HepG2 (cell line): ENCODE measurements at regions not wholly inside any gene's neighbourhood (a gene's known extent, or its start where the extent isn't known, plus 50 kb on each side); places are given as distances from the start of the nearest gene placed in this dataset.

Experiments used
- ATAC-seq: fragments of 200-7000 bp; cut with Tn5 transposase; 3 replicates; pipeline ENCODE4 v1.9.1; 2020; ENCODE audit warnings: mild to moderate bottlenecking, moderate library complexity
- BruUV-seq: library from RNA; stranded (reverse); fragments of 400-500 nt; replicated peaks from 2 replicates; lab custom pipeline; 2021; lab: Mats Ljungman, UMichigan
- CTCF ChIA-PET: fragments of 300-600 bp; formaldehyde crosslinking; extraction: SDS; loops from one replicate; lab custom pipeline; 2021; ENCODE audit warnings: low total read pairs, inconsistent platforms, low intra/inter-chr PET ratio; lab: Yijun Ruan, JAX
- POLR2A ChIA-PET: fragments of 350-600 bp; sonication (Branson Sonifier 250); formaldehyde crosslinking; loops from one replicate; lab custom pipeline; 2020; ENCODE audit warnings: antibody characterized with exemption, inconsistent platforms; lab: Yijun Ruan, JAX
- DNase-seq: peaks from one replicate; pipeline ENCODE4 v3.0.0-alpha.2; 2015; ENCODE audit warnings: low spot score
- FAIRE-seq: peaks from 3 replicates; lab custom pipeline; 2011; peaks lifted over from hg19 to GRCh38; lab: Jason Lieb, UNC
- H2AFZ ChIP-seq: one replicate; pipeline ENCODE4 v1.6.1; 2011; ENCODE audit warnings: low read length, inconsistent platforms
- H3K27ac ChIP-seq: fragments of 300-600 bp; 3 replicates; pipeline ENCODE4 v1.8.0; 2011; ENCODE audit warnings: mixed run types, mild to moderate bottlenecking, mixed read lengths, low read length, inconsistent platforms; ENCODE audit not compliant: insufficient read depth; ENCODE audit errors: extremely low read length
- H3K27me3 ChIP-seq, 2 experiments: fragments of 200-600 bp in 1 of 2; 2 replicates in 1 of 2; 3 replicates in 1 of 2; pipeline versions ENCODE4 v1.6.0 to v1.8.0; 2011; ENCODE audit warnings: low read length in 2 of 2, mild to moderate bottlenecking in 2 of 2, moderate library complexity in 2 of 2, inconsistent platforms in 1 of 2; ENCODE audit not compliant: insufficient read depth in 2 of 2, control insufficient read depth in 1 of 2
- H3K36me3 ChIP-seq, 2 experiments: fragments of 200-600 bp in 1 of 2; replicated peaks in 1 of 2; 2 replicates in 1 of 2; 3 replicates in 1 of 2; pipeline versions ENCODE4 v1.5.1 to v1.8.0; 2011; ENCODE audit warnings: low read length in 2 of 2, inconsistent platforms in 1 of 2; ENCODE audit not compliant: insufficient read depth in 2 of 2, control insufficient read depth in 1 of 2
- H3K4me1 ChIP-seq: 2 replicates; pipeline ENCODE4 v1.5.1; 2012; ENCODE audit warnings: low read length, inconsistent platforms; ENCODE audit not compliant: insufficient read depth
- H3K4me2 ChIP-seq: 2 replicates; pipeline ENCODE4 v1.6.0; 2011; ENCODE audit warnings: low read depth, low read length, inconsistent platforms
- H3K4me3 ChIP-seq, 3 experiments: fragments of 200-600 bp in 1 of 3; sonication (generic), shearing (Covaris generic) in 1 of 3; replicated peaks in 1 of 3; 2 replicates each; pipeline ENCODE4 v1.5.1; 2011 to 2016; ENCODE audit warnings: low read length in 3 of 3, inconsistent platforms in 2 of 3, low read depth in 2 of 3, mild to moderate bottlenecking in 2 of 3, control low read depth in 1 of 3, mixed read lengths in 1 of 3; ENCODE audit not compliant: insufficient read depth in 1 of 3
- H3K79me2 ChIP-seq: one replicate; pipeline ENCODE4 v1.6.1; 2011; ENCODE audit warnings: low read length, inconsistent platforms; ENCODE audit not compliant: insufficient read depth
- H3K9ac ChIP-seq: 2 replicates; pipeline ENCODE4 v1.6.0; 2011; ENCODE audit warnings: mild to moderate bottlenecking, low read depth, low read length, inconsistent platforms; ENCODE audit not compliant: insufficient read depth
- H3K9me3 ChIP-seq: 2 replicates; pipeline ENCODE4 v1.5.1; 2012; ENCODE audit warnings: mild to moderate bottlenecking, low read length
- H4K20me1 ChIP-seq: 2 replicates; pipeline ENCODE4 v1.6.0; 2011; ENCODE audit warnings: inconsistent platforms, mild to moderate bottlenecking, low read length, moderate library complexity; ENCODE audit not compliant: insufficient read depth
- FOSL2 ChIP-seq: sonication (generic); formaldehyde crosslinking; IDR thresholded peaks from 2 replicates; pipeline ENCODE4 v1.4.0; 2020; ENCODE audit warnings: missing genetic modification reagents
- NFRKB ChIP-seq: fragments of 450-650 bp; IDR thresholded peaks from 2 replicates; pipeline ENCODE4 v1.6.1; 2017
- ZNF17 ChIP-seq: sonication (generic); formaldehyde crosslinking; IDR thresholded peaks from 2 replicates; pipeline ENCODE4 v1.5.0; 2020; ENCODE audit warnings: mild to moderate bottlenecking, missing genetic modification reagents
- WGBS: methylation state at CpG from one replicate; pipeline ENCODE4 v1.1.6; 2017; ENCODE audit warnings: low lambda C conversion rate; 5-methylcytosine and 5-hydroxymethylcytosine counted together
- in situ Hi-C: cut with HindIII; loops from 2 replicates; pipeline ENCODE4 v1.10.0; 2017; ENCODE audit warnings: low pct_unique_long_range_greater_than_20kb; ENCODE audit not compliant: extremely low pct_ligation_motif_present
- intact Hi-C: fragments of 100-400 bp; cut with micrococcal nuclease; formaldehyde crosslinking; loops from one replicate; pipeline ENCODE4 v1.10.0; 2022; ENCODE audit not compliant: unreplicated experiment
- TF ChIP-seq, protein P1 (sequence below), 2 experiments: sonication (generic) in 1 of 2; formaldehyde crosslinking in 1 of 2; IDR thresholded peaks; 2 replicates each; pipeline versions ENCODE4 v1.5.1 to v1.6.1; 2011 to 2020; ENCODE audit warnings: borderline replicate concordance in 1 of 2, low read depth in 1 of 2, low read length in 1 of 2, mild to moderate bottlenecking in 1 of 2, missing genetic modification reagents in 1 of 2, moderate library complexity in 1 of 2
- TF ChIP-seq, protein P2 (sequence below): IDR thresholded peaks from 2 replicates; pipeline ENCODE4 v1.6.1; 2016

- Histone ChIP-seq H3K9ac (no peak overlapping the region), H3K4me2 (no peak overlapping the region), H3K4me3 (no peak overlapping the region), H3K36me3 (no peaks in the 10 kb centered on the region), H3K79me2 (no peaks in the 10 kb centered on the region), H2AFZ (no peak overlapping the region), H3K9me3 (no peaks in the 10 kb centered on the region), H3K4me1 (peaks cover 15% of the 10 kb centered on the region), H4K20me1 (no peaks in the 10 kb centered on the region), H3K27me3 (peaks cover 0 to 23% of the 10 kb centered on the region in 2 experiments; a peak in 3 of 5 replicates), H3K27ac (no peak overlapping the region)
- TF ChIP-seq, protein P1, sequence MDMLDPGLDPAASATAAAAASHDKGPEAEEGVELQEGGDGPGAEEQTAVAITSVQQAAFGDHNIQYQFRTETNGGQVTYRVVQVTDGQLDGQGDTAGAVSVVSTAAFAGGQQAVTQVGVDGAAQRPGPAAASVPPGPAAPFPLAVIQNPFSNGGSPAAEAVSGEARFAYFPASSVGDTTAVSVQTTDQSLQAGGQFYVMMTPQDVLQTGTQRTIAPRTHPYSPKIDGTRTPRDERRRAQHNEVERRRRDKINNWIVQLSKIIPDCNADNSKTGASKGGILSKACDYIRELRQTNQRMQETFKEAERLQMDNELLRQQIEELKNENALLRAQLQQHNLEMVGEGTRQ (IDR thresholded peaks at IDR 0.05; ENCODE audit: low read depth, low read length): no peak
- TF ChIP-seq, protein P1 (CRISPR knock-in tag; IDR thresholded peaks at IDR 0.05; ENCODE audit: borderline replicate concordance): no peak
- TF ChIP-seq FOSL2 (CRISPR knock-in tag) (peak; percentile 34; the same call in 1 of the 2 replicates), ZNF17 (no peak)
- POLR2A ChIA-PET: no interaction called here
- DNase-seq (peak; percentile 43), FAIRE-seq (no peak), ATAC-seq (no peak)
- no TSS peak for BruUV-seq
- CTCF ChIA-PET: no interaction called here
- in situ Hi-C loops: no loop called here
- 0% methylated on average over 6 of the region's 8 CpGs for WGBS
- intact Hi-C loops: no loop called here
These were observed 268.3 kb downstream of the UACA start for GRCh38 chr15:70494852-70495571.

GRCh38 chr15:70494517-70494851 is 268.9 kb downstream of the UACA start:
- no peak overlapping the region for H3K4me2 ChIP-seq

More at GRCh38 chr15:70494517-70494851, 268.9 kb downstream of the UACA start:
- no TSS peak for BruUV-seq
- no peaks in the 10 kb centered on the region for H3K79me2 ChIP-seq
- in situ Hi-C loops (no loop called here), intact Hi-C loops (no loop called here)
- POLR2A ChIA-PET: no interaction called here
- 32% methylated on average over 4 of the region's 4 CpGs for WGBS
- no peak overlapping the region for H3K9ac ChIP-seq
- no peaks in the 10 kb centered on the region for H3K36me3 ChIP-seq
- H3K27ac ChIP-seq: no peak overlapping the region
- no peak for TF ChIP-seq NFRKB
- TF ChIP-seq, protein P2, sequence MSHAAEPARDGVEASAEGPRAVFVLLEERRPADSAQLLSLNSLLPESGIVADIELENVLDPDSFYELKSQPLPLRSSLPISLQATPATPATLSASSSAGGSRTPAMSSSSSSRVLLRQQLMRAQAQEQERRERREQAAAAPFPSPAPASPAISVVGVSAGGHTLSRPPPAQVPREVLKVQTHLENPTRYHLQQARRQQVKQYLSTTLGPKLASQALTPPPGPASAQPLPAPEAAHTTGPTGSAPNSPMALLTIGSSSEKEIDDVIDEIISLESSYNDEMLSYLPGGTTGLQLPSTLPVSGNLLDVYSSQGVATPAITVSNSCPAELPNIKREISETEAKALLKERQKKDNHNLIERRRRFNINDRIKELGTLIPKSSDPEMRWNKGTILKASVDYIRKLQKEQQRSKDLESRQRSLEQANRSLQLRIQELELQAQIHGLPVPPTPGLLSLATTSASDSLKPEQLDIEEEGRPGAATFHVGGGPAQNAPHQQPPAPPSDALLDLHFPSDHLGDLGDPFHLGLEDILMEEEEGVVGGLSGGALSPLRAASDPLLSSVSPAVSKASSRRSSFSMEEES (CRISPR knock-in tag): no peak
- FAIRE-seq: no peak
- peaks cover 15% of the 10 kb centered on the region for H3K4me1 ChIP-seq
- peaks cover 0 to 23% of the 10 kb centered on the region in 2 experiments; a peak in 3 of 5 replicates for H3K27me3 ChIP-seq
- no peak overlapping the region for H3K4me3 ChIP-seq
- no peaks in the 10 kb centered on the region for H3K9me3 ChIP-seq
- DNase-seq: no peak
- no peak overlapping the region for H2AFZ ChIP-seq
- ATAC-seq: no peak
- no peaks in the 10 kb centered on the region for H4K20me1 ChIP-seq
- CTCF ChIA-PET: no interaction called here
